ENCODE measurements at regions not wholly inside any gene's neighbourhood (a gene's known extent, or its start where the extent isn't known, plus 50 kb on each side); places are given as distances from the start of the nearest gene placed in this dataset.
"Not testable (repeated sequence)": the region's sequence is repeated elsewhere in the genome, so short reads cannot be mapped to it uniquely, and the experiment has no call there.

DNA sequence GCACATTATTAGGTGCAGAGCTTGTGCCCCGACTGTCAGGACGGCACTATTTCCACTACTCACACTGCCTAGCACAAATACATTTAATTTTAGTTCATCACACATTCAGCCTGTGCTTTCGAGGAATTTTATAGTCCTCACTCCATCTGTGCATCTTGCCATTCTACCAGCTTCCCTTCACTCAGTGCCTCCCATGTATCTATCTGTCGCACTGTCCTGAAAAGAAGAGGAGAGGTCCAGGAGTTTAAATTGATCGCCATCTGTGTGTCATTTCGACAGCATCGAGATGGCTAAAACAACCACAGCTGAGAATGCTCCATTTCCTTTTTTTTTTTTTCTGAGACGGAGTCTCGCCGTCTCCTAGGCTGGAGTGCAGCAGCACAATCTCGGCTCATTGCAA, 97.6 kb upstream of the FOXN3 start:
- DNase-seq, result no peak

- no peak for DNase-seq
Observed at GRCh38 chr14:89509891-89510290, 92.9 kb upstream of the FOXN3 start.

- no peak for DNase-seq
Observed at GRCh38 chr14:89508863-89509262, 91.8 kb upstream of the FOXN3 start.

- no peak for DNase-seq
Observed at GRCh38 chr14:89507926-89508460, 91.0 kb upstream of the FOXN3 start.

DNA sequence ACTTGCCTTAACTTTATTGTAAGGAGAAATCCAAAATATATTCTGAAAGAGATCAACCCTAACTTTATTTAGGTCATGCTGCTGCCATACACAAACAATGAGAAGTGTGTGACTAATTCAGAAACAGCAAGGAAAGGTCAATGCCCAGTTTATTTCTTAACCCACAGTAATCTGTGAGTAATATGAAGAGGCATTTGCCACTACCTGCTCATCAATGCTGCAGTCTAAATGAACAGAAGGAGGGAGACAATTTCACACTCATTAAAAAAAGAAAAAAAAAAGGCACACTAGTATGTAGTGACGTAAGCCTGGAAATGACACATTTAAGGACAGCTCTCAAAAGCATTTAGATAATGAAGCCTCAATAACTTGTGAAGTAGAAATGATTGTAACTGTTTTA, 90.5 kb upstream of the FOXN3 start:
- no peak for DNase-seq

GRCh38 chr14:89506891-89507452, 89.9 kb upstream of the FOXN3 start:
- not testable (repeated sequence) for DNase-seq

GRCh38 chr14:89504602-89505313, 87.7 kb upstream of the FOXN3 start:
- DNase-seq, result no peak

GRCh38 chr14:89504091-89504490, 87.1 kb upstream of the FOXN3 start:
- DNase-seq, result no peak

DNA sequence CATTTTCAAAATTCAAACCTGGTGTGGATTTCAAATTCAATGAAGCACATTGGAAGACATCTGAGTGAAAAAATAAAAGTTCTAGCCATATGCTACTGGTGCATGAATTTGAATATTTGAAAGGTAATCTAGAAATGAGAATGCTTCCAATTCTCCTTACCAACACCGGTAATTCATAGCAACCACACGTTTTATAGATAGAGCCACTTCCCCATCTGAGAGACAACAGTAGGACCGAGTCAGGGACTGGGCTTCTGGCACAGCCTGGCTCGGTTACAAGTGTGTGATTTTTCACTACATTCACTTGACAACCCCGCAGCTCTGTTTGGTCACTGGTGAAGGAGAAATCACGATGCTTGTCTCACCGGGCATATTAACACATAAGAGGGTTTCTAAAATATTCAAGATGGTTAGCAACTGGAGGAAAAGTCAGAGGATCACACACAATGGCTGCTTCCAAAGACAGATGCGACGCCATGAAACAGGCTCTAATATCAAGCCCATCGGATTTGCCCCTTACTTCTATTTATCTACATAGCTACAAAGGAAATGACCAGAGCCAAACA, 86.5 kb upstream of the FOXN3 start:
- no peak for DNase-seq

DNA sequence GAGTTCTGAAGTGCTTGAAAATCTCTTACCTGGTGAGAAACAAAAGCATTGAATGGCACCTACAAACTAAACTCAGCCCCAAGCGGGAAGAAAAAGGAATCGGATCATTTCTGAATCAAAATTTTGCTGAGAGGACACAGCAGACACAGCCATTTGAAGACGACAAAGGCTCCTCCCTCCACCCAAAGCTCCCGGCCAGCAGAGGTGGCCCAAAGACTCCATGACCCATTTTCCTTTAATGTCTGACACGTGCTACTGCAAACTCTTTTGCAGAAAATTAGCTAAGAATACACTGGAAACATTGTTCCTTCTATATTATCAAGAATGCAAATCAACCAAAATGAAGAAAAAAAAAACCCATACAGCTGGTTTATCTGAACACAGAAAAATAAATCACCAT, 85.9 kb upstream of the FOXN3 start:
- DNase-seq, result no peak

- DNase-seq, result no peak
Observed at GRCh38 chr14:89501381-89501780, 84.3 kb upstream of the FOXN3 start.

DNA sequence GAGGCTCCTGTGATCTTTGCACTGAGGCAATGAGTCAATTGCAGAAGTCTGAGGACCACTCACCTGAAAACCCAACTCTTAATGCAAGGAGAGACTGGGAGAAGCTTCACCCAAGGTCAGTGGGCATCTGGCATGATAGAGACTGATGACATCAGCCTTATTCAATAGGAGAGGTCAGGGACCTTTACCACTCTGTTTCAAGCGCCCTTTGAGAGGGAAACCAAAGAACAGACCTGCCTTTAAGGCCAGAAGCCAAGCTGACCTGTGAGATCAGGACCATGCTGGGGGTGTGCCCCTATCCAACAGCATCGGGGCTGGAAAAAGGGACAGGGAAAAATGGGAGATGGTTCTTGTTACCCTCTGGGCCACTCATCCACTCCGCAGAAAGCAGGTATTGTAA, 83.3 kb upstream of the FOXN3 start:
- no peak for DNase-seq

DNA sequence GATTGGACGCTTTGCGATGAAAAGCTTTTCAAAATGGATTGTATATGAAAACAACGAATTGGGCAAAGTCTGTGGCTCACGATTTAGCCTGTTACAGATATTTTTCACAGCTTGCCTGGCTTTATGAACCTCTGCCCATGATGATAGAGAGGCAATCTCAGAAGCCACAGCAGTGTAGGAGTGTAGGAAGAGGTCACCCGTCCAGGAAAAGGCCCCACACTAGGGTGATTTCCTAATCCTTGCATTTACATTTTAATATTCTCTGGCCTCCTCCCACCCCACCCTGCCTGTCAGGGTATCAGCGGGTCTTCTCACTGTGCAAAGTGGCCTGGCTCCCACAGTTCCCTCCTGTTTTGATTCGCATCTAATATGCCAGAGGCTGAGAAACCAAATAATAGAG, 81.8 kb upstream of the FOXN3 start:
- no peak for DNase-seq

DNA sequence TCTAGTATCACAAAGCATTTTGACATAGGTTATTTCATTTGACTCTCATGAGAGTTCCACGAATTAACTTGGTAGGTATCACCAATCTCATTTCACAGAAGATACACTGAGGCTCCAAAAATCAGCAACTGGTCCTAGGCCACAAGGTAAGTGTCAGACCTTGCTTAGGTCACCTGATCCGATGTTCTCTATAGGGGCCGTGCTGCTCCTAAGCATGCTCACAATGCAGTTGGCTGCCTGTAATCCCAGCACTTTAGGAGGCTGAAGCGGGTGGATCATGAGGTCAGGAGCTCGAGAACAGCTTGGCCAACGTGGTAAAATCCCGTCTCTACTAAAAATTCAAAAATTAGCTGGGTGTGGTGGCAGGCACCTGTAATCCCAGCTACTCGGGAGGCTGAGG, 78.7 kb upstream of the FOXN3 start:
- no peak for DNase-seq

DNA sequence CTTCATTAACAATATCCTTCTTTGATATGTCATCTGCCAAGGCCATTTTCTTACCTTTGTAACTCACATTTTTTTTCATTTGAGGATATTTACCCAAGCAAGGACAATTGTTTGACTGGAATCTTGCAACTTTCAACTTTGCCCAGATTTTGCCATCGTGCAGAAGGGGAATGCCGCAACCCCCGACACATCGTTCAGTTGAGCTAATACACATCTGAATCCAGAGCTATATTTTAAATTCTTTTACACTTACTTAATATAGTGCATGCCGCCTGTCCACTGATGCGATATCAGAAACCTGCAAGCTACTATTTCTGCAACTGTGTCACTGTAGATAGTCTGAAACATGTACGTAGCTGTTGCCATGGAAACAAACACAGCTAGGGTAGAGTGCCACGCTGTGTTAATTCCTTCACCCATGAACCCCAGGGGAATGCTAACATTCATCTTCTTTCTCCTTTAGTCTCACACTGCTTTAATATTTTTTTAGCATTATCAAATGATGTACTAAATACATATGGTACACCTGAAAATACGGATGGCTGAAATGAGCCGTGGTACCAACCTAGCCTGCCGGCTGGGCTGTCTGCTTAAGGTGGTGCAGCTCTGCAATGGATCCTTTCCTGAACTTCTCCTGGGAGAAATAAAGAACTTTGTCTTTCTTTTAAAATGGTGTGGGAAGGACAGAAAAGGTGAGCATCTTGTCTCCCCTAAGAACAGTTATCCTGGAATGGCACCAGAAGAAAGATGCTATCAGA, 77.0 kb upstream of the FOXN3 start:
- DNase-seq, result no peak

DNA sequence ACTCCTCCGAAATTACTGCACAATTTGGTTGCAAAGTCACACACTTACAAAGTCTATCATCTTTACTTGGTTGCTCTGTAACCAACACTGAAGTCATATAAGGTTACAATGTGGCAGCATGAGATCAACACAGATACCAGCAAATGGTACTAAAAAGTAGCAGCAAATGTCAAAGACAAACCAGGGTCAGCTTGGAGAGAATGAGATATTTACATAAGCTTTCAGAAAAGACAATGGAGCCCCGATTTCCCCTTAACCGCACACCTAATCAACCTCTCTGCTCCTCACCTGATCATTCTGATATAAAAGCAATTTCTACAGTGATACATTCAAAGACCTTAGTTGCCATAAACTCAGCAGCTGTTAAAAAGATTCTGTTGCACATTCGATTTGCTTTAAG, 76.4 kb upstream of the FOXN3 start:
- no peak for DNase-seq

- no peak for DNase-seq
Observed at GRCh38 chr14:89491711-89492381, 74.8 kb upstream of the FOXN3 start.

GRCh38 chr14:89490466-89490865, 73.4 kb upstream of the FOXN3 start:
- no peak for DNase-seq

- DNase-seq, result no peak
Observed at GRCh38 chr14:89489761-89490437, 72.9 kb upstream of the FOXN3 start.

GRCh38 chr14:89486961-89487360, 69.9 kb upstream of the FOXN3 start:
- DNase-seq, result no peak

- DNase-seq, result no peak
Observed at GRCh38 chr14:89486505-89486904, 69.5 kb upstream of the FOXN3 start.

GRCh38 chr14:89485264-89485663, 68.2 kb upstream of the FOXN3 start:
- no peak for DNase-seq
